Sciatic nerve (tissue), 2 donors: ENCODE measurements at regions not wholly inside any gene's neighbourhood (a gene's known extent, or its start where the extent isn't known, plus 50 kb on each side); places are given as distances from the start of the nearest gene placed in this dataset.

ENCODE experiments used
- ATAC-seq: fragments of 200-7000 bp; cut with Tn5 transposase; one replicate; pipeline ENCODE4 v1.9.1; 2020; ENCODE audit warnings: mild to moderate bottlenecking, moderate library complexity
- DNase-seq: peaks from one replicate; pipeline ENCODE4 v3.0.0-alpha.2; 2020; ENCODE audit warnings: low spot score
- intact Hi-C: fragments of 100-400 bp; cut with DNase I; formaldehyde crosslinking; loops from one replicate; pipeline ENCODE4 v1.14.2; 2022
- donor health status: DM: no; HTN: no; CAD: no.
- donor health status: DM: no; HTN: no; CAD: no.

- no peak for ATAC-seq
- DNase-seq = no peak
- intact Hi-C loops = no loop called here
Observed at GRCh38 chr2:103734911-103735310, 973.1 kb downstream of the TMEM182 start.

GRCh38 chr2:103738108-103738507 is 976.3 kb downstream of the TMEM182 start:
- no peak for DNase-seq
- ATAC-seq = no peak
- intact Hi-C loops = no loop called here

GRCh38 chr2:103738606-103739005 is 976.8 kb downstream of the TMEM182 start:
- ATAC-seq = no peak
- intact Hi-C loops = no loop called here
- no peak for DNase-seq

- no peak for ATAC-seq
Observed at GRCh38 chr2:103739186-103739585, 977.4 kb downstream of the TMEM182 start.

GRCh38 chr2:103739921-103740320 is 978.1 kb downstream of the TMEM182 start:
- DNase-seq (no peak), ATAC-seq (no peak)
- intact Hi-C loops = no loop called here

More at GRCh38 chr2:103739186-103739585, 977.4 kb downstream of the TMEM182 start:
- no peak for DNase-seq
- intact Hi-C loops = no loop called here

GRCh38 chr2:103740631-103741030 is 978.8 kb downstream of the TMEM182 start:
- intact Hi-C loops = no loop called here
- DNase-seq = no peak
- no peak for ATAC-seq

- DNase-seq (no peak), ATAC-seq (no peak)
- intact Hi-C loops = no loop called here
Observed at GRCh38 chr2:103743195-103743594, 981.4 kb downstream of the TMEM182 start.

- no peak for DNase-seq
- intact Hi-C loops = no loop called here
- ATAC-seq = no peak
Observed at GRCh38 chr2:103754530-103754929, 992.7 kb downstream of the TMEM182 start.

GRCh38 chr2:103773884-103774283 is 1012.1 kb downstream of the TMEM182 start:
- ATAC-seq = no peak
- intact Hi-C loops = no loop called here

GRCh38 chr2:103780088-103780702 is 1018.4 kb downstream of the TMEM182 start:
- intact Hi-C loops = no loop called here
- DNase-seq (no peak), ATAC-seq (no peak)

More at GRCh38 chr2:103773884-103774283, 1012.1 kb downstream of the TMEM182 start:
- DNase-seq = no peak

GRCh38 chr2:103781313-103781712 is 1019.5 kb downstream of the TMEM182 start:
- DNase-seq (no peak), ATAC-seq (no peak)
- intact Hi-C loops = no loop called here

GRCh38 chr2:103784261-103784660 is 1022.4 kb downstream of the TMEM182 start:
- ATAC-seq (no peak), DNase-seq (no peak)
- intact Hi-C loops = no loop called here

GRCh38 chr2:103785432-103785831 is 1023.6 kb downstream of the TMEM182 start:
- ATAC-seq (no peak), DNase-seq (no peak)
- intact Hi-C loops = no loop called here

GRCh38 chr2:103785956-103786355 is 1024.1 kb downstream of the TMEM182 start:
- intact Hi-C loops = no loop called here
- ATAC-seq (no peak), DNase-seq (no peak)

GRCh38 chr2:103788389-103788788 is 1026.6 kb downstream of the TMEM182 start:
- no peak for DNase-seq
- ATAC-seq = no peak
- intact Hi-C loops = no loop called here

GRCh38 chr2:103788951-103789350 is 1027.1 kb downstream of the TMEM182 start:
- DNase-seq = no peak
- ATAC-seq = no peak

GRCh38 chr2:103789381-103790095 is 1027.7 kb downstream of the TMEM182 start:
- no peak for ATAC-seq
- DNase-seq = peak; percentile 62
- intact Hi-C loops = no loop called here

More at GRCh38 chr2:103788951-103789350, 1027.1 kb downstream of the TMEM182 start:
- intact Hi-C loops = no loop called here

GRCh38 chr2:103792042-103792441 is 1030.2 kb downstream of the TMEM182 start:
- DNase-seq = no peak
- intact Hi-C loops = no loop called here
- no peak for ATAC-seq

- ATAC-seq (no peak), DNase-seq (no peak)
- intact Hi-C loops = no loop called here
Observed at GRCh38 chr2:103798291-103798690, 1036.5 kb downstream of the TMEM182 start.

GRCh38 chr2:103804013-103804412 is 1042.2 kb downstream of the TMEM182 start:
- intact Hi-C loops = no loop called here
- no peak for ATAC-seq
- DNase-seq = no peak

- intact Hi-C loops = no loop called here
- no peak for ATAC-seq
- no peak for DNase-seq
Observed at GRCh38 chr2:103805746-103806145, 1043.9 kb downstream of the TMEM182 start.
